NCI-H446 (cell line): ENCODE measurements at regions not wholly inside any gene's neighbourhood (a gene's known extent, or its start where the extent isn't known, plus 50 kb on each side); places are given as distances from the start of the nearest gene placed in this dataset.
A peak's percentile ranks its signal among the peaks of the same experiment; 100 is the strongest.

ENCODE experiments used
- DNase-seq, 2 experiments: peaks; one replicate each; lab custom pipeline; 2025; lab: John Stamatoyannopoulos, UW

DNA sequence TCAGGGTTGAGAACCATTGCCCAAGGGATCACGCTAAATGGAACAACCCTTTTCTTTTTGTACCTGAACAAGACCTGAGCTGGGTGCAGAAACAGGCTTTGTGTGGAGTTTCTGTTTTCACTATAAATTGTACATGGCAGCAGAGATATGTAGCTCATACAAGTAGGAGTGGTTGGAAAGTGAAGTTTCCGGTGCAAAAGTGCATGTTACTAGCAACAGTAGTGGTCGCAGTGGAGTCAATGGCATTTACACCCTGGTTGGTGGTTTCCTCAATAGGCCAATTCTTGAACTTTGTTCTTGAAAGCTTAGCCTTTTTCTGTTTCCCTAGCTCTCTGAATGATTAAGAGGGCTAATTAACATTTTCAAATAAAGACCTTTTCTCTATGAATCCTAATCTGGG, 170.7 kb downstream of the NEBL start:
- no peak for DNase-seq

DNA sequence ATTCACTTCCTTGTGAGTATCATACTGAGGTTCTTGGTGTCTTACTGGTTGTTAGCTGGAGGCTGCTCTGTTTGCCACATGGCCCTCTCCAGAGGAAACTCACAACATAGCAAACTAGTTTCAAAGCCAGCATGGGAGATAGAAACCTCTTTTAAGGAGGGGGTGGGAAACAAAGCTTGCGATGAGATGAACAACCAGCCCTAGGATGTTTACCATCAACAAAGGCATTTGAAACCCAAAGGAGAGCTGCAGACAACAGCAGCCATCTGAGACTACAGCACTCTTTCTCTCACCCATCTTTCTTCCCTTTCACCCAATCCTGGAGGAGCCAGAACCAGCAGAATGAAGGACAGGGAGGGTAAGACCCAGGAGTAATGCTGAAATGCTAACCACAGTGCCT, 182.1 kb downstream of the NEBL start:
- DNase-seq = no peak

DNA sequence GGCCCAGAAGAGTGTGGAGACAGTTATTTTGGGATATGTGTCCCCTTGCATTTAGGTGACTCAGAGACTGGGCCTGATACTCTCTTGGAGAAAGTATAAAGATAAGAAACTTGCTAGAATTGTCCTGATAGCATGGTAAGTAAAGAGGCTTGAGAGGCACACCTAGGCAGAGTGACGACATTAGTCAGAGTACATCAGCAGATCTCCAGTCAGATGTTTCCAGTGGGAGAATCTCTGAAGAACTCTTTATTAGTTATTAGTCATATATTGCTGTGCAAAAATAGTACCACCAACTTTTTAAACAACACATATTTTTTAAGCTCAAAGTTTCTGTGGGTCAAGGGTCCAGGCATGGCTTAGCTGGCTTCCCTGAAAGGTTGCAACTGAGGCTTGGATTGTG, 182.6 kb downstream of the NEBL start:
- DNase-seq = no peak

DNA sequence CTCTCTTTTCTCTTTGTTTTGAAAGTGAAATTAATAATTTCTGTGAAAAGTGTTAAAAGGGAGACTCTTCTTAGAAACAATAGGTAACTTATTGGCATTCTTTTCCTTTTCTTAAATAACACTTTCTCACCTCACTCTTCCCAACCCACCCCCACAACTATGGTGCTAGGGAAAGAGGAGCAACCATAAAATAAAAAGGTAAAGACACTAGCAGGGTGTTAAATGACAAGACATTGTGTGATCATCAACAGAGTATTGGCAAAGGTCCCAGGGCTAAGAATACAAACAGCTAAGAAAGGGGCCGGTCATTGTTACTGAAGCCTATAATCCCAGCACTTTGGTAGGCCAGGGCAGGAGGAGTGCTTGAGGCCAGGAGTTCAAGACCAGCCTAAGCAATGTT, 183.7 kb downstream of the NEBL start:
- no peak for DNase-seq

DNA sequence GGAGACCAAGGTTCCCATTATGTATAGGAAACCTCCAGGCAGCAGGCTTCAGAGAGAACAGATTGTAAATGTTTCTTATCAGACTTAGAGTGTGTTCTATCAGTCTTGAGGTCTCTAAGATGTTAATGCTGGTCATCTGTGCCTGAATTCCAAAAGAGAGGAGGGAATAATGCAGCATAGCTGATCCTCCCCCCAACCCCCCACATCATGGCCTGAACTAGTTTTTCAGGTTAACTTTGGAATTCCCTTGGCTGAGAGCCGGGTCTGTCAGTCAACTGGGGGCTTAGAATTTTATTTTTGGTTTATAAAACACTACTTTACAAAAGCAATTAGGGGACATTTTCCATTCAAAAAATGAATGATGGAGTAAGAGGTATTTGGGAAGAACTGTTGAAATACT, 184.3 kb downstream of the NEBL start:
- no peak for DNase-seq

- DNase-seq = no peak
These were observed 187.4 kb downstream of the NEBL start for GRCh38 chr10:20709708-20710107.

GRCh38 chr10:20708305-20708704, 188.8 kb downstream of the NEBL start:
- no peak for DNase-seq

GRCh38 chr10:20707251-20707650, 189.9 kb downstream of the NEBL start:
- DNase-seq = no peak

DNA sequence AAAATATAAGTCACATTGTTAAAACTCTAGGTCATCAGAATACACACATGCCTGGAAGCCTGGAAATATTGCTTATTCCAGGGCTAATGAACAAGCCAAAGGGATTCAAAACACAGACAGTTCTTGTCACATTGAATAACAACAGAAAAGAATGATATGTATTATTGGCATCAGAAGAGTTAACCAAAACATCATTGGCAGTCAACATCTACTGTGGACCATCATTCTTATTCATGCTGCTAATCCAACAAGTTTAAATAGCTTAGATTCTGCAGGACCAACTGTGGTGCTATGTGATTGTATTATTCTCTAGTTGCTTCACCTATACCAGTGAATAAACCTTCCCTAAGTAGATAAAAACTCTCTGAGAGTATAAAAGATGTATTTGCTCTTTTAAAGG, 198.3 kb downstream of the NEBL start:
- DNase-seq = no peak

DNA sequence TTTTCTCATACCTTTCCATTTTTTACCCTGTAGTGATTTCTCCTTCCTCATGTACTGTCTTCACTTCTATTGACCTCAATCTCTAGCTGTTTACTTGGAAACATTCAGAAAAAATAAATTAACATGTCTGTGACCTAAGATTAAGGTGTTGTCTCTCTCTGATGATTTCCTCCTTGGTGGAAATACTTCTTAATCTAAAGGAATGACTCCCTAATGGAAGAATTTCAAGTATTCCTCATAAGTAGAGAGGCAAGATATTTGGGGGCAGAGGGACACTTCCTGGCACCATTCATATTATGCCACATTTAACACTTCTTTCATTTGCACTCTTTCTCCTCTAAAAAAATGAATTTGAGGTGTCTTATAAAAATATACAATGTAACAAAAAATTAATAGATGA, 202.8 kb downstream of the NEBL start:
- DNase-seq = no peak

GRCh38 chr10:20688797-20689544, 208.1 kb downstream of the NEBL start:
- no peak for DNase-seq

DNA sequence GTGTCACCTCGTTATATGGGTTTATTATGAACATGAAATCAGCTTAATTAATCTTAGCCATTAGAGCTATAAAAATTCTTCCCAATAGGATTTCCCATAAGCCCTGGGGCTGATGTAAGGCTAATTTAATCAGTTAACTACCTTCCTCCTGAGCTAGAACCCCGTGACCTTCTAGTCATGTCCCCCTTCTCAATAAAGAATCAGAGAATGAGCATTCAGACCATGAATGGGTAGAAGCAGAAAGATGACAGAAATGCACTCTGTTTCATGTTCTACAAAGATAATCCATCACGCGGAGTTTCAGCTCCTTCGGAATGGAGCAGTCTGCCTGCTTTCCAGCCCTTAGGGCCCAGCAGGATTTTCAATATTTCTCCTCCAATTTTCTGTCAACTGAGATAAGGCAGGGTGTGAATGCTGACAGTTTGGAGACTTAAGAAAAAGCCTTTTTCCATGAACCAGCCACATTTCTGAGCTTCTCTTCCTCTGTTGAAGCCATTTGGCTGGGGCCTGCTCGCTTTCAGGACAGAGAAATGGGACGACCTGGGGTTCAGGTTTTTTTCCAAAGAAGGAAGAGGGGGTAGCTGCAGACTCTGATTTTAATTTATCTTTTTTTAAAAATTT, 211.0 kb downstream of the NEBL start:
- no peak for DNase-seq

- DNase-seq = no peak
These were observed 211.6 kb downstream of the NEBL start for GRCh38 chr10:20685462-20685861.

- DNase-seq = no peak
These were observed 213.8 kb downstream of the NEBL start for GRCh38 chr10:20683345-20683744.

GRCh38 chr10:20682782-20683181, 214.3 kb downstream of the NEBL start:
- DNase-seq = no peak

GRCh38 chr10:20677340-20677739, 219.8 kb downstream of the NEBL start:
- no peak for DNase-seq

GRCh38 chr10:20674926-20675325, 222.2 kb downstream of the NEBL start:
- DNase-seq = peak in 1 of 2 experiments; percentile 11

DNA sequence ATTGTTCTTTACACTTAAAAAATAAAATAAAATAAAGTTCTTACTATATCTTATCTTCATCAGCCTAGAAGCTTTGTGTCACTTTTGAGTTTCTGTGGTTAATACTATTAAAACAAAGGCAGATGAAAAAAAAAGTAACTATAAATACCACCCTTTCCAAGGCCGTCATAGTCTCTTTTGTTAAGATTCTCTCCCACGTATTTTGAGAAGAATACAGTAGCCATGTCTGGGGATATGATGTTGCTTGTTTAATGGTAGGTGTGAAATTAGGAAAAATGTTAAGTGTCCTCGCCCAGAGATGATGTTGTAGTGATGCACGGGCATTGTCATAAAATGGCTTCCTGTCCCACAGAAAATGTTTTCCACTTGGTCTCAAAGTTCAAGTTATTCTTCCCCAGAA, 223.9 kb downstream of the NEBL start:
- DNase-seq = no peak

GRCh38 chr10:20672741-20673140, 224.4 kb downstream of the NEBL start:
- DNase-seq = no peak

DNA sequence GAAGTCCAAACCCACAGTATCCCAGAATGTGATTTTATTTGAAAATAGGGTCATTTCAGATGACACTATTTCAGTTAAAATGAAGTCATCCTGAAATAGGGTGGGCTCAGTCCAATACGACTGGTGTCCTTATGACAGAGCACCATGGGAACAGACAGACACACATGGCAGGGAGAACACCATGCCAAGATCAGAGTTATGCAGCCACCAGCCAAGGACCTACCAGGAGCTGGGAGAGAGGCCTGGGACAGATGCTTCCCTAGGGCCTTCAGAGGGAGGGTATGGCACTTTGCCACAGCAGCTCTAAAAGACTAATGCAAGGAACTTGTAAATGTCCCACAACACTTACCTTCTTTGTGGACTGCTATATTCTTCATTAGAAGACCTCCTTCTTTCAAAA, 226.5 kb downstream of the NEBL start:
- peak; percentile 56 to 87 for DNase-seq

DNA sequence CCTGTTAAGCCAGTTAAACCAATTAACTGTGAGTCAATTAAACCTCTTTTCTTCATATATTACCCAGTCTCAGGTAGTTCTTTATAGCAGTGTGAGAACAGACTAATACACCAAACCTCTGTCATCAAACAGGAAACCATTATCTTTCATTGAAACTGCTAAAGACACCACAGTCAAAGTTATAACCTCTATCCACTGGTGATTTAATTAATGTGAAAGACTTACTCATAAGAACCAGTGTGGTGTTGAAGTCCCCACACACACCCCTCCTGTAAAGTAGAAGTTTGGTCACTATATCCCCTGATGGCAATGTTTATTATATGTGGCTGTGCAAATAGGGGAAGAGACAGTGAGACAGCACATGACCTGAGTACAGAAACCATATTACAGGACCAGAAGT, 228.1 kb downstream of the NEBL start:
- DNase-seq = no peak

GRCh38 chr10:20662742-20663141, 234.4 kb downstream of the NEBL start:
- DNase-seq = no peak

DNA sequence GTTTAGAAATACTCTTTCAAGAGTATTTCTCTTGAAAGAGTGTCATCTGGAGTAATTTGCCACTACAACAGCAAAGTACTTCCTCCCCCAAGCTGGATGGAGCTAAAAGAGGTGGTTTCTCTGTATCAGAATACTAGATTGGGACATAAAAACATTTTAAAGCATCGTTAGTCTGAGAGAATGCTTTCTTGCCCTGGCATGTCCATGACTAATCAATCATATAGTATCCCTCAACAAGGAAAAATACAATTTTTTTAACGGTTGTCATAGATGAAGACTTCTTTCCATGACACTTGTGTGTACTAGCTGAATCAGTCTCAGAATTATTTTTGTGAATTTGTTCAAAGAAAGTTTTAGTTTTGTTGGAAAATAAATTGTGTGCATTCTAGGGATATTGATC, 237.9 kb downstream of the NEBL start:
- DNase-seq = no peak

- no peak for DNase-seq
These were observed 239.0 kb downstream of the NEBL start for GRCh38 chr10:20658158-20658557.
